Activated gamma-delta T cell treated with Interleukin-2 at 50 U/mL for 16 hours (primary cell): ENCODE measurements at regions not wholly inside any gene's neighbourhood (a gene's known extent, or its start where the extent isn't known, plus 50 kb on each side); places are given as distances from the start of the nearest gene placed in this dataset.
"Not testable (repeated sequence)": the region's sequence is repeated elsewhere in the genome, so short reads cannot be mapped to it uniquely, and the experiment has no call there.

Experiments used
- DNase-seq: peaks from one replicate; pipeline ENCODE4 v3.0.0-alpha.2; 2020

DNA sequence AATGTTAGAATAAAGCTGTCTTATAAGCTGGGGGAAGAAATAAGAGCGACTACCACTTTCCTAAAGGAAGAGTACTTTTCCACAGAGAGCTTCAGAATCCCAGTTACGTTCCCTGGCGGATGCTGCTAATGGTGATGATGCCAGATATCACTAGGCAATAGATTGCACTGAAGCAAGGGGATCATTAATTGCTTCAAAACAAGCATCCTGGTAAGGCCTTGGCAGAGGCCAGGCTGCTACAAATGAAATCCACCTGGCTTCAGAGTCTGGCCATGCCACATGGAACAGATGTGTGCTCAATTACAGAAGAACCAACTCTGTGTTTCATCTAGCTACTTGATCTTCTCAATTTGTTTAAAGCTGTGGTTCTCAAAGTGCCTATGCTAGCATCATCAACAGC, 129.2 kb upstream of the IL12A start:
- no peak for DNase-seq

- DNase-seq = no peak
Measured at GRCh38 chr3:159859836-159860235, 128.8 kb upstream of the IL12A start.

DNA sequence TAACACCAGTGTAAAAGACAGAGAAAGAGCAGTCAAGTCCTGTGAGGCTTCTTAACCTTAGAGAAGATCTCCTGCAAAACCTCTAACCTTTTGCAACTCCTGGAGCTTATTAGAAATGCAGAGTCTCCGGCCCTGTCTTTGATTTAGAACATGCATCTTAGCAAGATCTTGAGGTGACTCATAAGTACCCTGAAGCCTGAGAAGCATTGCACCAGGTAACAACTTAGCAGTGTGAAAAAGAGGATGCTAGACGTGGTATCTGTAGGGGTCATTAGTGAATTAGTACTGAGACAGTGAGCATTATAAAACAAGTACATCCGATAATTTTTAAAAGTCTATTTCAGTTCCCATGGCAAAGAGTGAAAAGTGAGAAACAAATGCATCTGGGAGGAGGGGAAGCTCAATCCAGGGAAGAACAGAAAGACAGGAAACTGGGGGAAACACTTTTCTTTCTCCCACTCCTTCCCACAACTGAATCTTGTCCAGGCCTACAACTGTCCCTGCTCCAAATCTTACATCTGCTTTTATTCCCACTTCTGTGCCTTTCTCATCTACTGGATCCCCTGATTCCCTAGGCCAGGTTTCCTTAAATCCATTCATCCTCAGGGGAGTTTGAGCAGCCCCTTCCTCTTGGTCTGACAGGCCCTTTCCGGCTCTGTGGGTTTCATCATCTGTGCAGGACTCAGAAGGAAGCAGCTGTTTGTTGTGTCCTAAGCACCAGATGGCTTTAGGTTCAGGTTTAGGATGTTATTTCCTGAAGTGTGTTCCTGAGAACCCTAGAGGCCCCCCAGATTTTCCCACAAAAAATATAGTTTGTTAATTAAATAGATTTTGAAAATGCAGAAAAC, 128.1 kb upstream of the IL12A start:
- DNase-seq = no peak

- no peak for DNase-seq
Measured at GRCh38 chr3:159861369-159861987, 127.2 kb upstream of the IL12A start.

- no peak for DNase-seq
Measured at GRCh38 chr3:159865041-159865579, 123.5 kb upstream of the IL12A start.

- no peak for DNase-seq
Measured at GRCh38 chr3:159866201-159866746, 122.4 kb upstream of the IL12A start.

DNA sequence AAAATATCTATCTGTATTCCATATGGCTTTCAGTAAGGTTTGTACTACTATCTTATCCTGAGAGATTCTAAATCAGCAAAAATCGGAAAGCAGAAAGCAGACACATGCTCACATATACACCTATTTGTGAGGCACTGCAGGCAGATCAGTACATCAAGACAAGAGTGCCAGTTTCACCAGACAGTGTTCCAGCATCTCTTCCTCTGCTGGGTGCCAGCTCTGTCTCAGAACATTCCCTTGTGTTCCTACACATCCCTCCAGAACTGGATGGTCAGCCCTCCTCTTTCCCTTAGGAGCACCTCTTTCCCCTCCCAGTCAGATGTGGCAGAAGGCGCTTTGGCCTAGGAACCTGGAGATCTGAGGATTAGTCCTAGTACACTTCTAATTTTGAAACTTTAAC, 121.3 kb upstream of the IL12A start:
- no peak for DNase-seq

GRCh38 chr3:159870723-159871122, 117.9 kb upstream of the IL12A start:
- DNase-seq = no peak

GRCh38 chr3:159872374-159873109, 116.1 kb upstream of the IL12A start:
- no peak for DNase-seq

DNA sequence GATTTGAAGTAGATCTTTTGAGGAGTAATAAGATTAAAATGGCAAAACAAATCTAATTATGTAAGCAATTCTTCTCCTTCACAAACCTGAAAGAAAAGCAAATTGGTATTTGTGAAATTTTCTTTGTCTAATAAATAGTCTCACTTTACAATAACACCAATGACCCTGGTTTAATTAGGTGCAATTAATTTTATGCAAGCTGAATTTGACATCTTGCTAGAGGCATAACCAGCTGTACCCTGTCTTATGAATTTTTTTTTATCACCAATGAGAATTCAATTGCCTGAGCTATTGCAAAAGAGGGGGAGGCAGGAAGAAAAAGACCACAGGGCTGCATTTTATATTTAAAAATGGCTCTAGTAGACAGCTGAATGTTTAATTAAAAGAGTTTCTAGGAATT, 113.5 kb upstream of the IL12A start:
- no peak for DNase-seq

GRCh38 chr3:159877924-159878323, 110.7 kb upstream of the IL12A start:
- DNase-seq = no peak

GRCh38 chr3:159879146-159879545, 109.5 kb upstream of the IL12A start:
- DNase-seq = no peak

- no peak for DNase-seq
Measured at GRCh38 chr3:159879598-159879997, 109.0 kb upstream of the IL12A start.

GRCh38 chr3:159881208-159881607, 107.4 kb upstream of the IL12A start:
- DNase-seq = no peak

- DNase-seq = no peak
Measured at GRCh38 chr3:159881828-159882309, 106.8 kb upstream of the IL12A start.

DNA sequence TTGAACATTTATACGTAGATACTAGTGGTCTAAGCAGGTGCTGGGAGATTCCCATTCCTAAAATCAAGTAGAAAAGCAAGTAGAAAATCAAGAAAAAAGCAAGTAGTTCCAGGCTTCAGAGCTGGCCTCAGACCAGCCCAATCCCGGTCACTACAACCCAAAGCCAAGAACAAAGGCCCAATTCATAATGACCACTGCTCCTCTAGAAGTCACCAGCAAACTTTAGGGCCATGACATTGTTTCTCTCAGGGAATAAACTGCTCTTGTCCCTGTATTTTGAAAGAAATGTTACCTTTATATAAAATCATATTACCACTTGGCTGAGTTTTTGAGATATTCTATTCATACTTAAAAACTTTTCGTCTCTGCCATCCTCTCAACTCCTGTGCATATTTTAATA, 106.3 kb upstream of the IL12A start:
- DNase-seq = no peak

DNA sequence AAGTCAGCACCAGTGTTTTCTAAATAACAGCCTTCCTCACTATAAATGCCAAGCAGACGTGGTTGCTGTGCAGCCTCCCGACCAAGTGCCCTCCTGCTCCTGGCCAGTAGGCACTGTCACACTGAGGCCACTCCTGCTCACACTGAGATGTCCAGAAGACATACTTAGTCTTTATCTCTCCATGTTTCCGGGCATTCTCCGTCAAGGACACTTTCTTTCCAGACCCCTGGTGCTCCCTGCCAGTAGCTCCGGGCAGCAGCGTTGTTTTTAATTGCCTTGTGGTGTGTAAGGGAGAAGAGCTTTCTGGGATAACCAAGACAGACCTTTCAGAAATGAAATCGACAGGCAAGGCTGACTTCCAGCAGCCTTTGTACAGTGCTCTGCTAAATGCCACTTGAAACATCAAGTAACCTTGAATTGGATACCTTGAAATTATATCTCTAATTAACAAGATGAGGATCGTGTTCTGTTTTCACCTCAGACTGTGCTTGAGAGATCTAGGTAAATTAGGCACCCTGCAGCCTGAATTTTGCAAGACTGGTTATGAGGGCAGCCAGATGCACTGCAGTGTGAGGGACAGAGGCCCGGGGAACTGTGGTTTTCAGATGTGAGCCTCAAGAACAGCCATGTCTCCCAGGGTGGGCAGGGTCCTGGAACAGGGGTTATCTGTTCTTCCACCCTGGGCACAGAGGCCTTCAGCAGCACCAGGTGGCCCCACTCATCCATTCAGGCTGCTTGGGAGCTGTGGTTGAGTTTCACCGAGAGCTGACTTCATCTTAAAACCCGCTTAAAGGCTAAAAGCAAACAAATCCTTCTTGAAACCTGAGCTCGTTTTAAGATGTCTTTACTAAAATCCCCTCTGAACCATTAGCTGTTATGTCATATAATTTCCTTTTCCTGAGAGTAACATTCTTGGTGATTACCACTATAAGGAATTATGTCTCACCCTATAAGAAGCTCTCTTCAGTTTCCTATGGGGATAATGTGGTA, 105.5 kb upstream of the IL12A start:
- no peak for DNase-seq

GRCh38 chr3:159884661-159885402, 103.8 kb upstream of the IL12A start:
- DNase-seq = no peak

- DNase-seq = no peak
Measured at GRCh38 chr3:159886050-159886449, 102.6 kb upstream of the IL12A start.

DNA sequence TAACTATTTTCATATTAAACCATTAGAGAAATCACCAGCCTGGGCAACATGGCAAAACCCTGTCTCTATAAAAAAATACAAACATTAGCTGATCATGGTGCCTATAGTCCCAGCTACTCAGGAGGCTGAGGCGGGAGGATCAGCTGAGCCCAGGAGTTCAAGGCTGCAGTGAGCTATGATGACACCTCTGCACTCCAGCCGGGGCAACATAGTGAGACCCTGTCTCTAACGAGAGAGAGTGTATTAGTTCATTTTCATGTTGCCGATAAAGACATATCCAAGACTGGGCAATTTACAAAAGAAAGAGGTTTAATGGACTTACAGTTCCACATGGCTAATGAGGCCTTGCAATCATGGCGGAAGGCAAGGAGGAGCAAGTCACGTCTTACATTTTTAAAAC, 102.1 kb upstream of the IL12A start:
- DNase-seq = not testable (repeated sequence)

DNA sequence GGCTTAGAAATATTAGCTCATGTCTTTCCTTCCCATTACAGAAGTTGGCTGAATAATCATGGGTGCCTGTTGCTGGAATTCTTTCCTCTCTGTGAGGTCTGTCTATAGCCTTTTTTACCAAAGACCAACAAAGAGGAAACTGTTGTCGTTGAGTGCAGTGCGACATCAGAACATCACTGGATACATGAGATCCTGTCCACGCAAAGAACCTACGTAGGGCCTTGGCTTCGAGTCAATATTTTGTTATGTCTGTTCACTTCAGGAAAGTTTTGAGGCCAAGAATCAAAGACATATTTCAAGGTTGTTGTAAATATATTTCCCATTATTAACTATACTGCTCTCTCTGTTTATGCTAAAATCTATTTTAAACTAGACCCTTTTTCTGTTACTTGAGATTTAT, 101.5 kb upstream of the IL12A start:
- no peak for DNase-seq
